A673 (cell line): ENCODE measurements at regions not wholly inside any gene's neighbourhood (a gene's known extent, or its start where the extent isn't known, plus 50 kb on each side); places are given as distances from the start of the nearest gene placed in this dataset.

Experiments
- EZH2 ChIP-seq: fragments of 200-600 bp; sonication (generic); IDR thresholded peaks from 2 replicates; pipeline ENCODE4 v1.6.1; 2017; ENCODE audit warnings: borderline replicate concordance, low read depth, mild to moderate bottlenecking, mixed read lengths, antibody characterized with exemption, low read length; ENCODE audit not compliant: poor library complexity, severe bottlenecking
- TF ChIP-seq, protein P1 (sequence below): fragments of 300-800, 200-600 bp; sonication (generic); conservative IDR thresholded peaks from 2 replicates; pipeline ENCODE4 v1.5.1; 2017; ENCODE audit warnings: low read depth, mild to moderate bottlenecking, antibody characterized with exemption, low read length, moderate library complexity, mixed read lengths

DNA sequence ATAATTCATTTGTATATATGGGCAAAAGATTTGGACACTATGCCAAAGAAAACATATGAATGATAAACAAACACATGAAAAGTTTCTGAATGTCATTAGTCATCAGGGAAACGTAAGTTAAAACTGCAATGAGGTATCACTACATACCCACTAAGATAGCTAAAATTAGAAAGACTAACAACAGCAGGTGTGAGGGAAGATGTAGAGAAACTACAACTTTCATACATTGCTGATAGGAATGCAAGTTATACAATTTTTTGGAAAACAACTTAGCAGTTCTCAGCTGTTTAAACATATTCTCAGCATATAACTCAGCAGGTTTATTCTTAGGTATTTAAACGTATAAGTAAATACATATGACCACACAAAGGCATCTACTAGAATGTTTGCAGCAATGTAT lies 563.5 kb upstream of the KLHL29 start:
- TF ChIP-seq, protein P1, sequence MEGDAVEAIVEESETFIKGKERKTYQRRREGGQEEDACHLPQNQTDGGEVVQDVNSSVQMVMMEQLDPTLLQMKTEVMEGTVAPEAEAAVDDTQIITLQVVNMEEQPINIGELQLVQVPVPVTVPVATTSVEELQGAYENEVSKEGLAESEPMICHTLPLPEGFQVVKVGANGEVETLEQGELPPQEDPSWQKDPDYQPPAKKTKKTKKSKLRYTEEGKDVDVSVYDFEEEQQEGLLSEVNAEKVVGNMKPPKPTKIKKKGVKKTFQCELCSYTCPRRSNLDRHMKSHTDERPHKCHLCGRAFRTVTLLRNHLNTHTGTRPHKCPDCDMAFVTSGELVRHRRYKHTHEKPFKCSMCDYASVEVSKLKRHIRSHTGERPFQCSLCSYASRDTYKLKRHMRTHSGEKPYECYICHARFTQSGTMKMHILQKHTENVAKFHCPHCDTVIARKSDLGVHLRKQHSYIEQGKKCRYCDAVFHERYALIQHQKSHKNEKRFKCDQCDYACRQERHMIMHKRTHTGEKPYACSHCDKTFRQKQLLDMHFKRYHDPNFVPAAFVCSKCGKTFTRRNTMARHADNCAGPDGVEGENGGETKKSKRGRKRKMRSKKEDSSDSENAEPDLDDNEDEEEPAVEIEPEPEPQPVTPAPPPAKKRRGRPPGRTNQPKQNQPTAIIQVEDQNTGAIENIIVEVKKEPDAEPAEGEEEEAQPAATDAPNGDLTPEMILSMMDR: no peak
- TF ChIP-seq EZH2: no peak
